NCI-H2196 treated with DMSO at 0.1 percent for 48 hours (cell line): ENCODE measurements at regions not wholly inside any gene's neighbourhood (a gene's known extent, or its start where the extent isn't known, plus 50 kb on each side); places are given as distances from the start of the nearest gene placed in this dataset.

ENCODE experiments used
- DNase-seq: peaks from one replicate; lab custom pipeline; 2025; ENCODE audit not compliant: unreplicated experiment; lab: John Stamatoyannopoulos, UW

DNA sequence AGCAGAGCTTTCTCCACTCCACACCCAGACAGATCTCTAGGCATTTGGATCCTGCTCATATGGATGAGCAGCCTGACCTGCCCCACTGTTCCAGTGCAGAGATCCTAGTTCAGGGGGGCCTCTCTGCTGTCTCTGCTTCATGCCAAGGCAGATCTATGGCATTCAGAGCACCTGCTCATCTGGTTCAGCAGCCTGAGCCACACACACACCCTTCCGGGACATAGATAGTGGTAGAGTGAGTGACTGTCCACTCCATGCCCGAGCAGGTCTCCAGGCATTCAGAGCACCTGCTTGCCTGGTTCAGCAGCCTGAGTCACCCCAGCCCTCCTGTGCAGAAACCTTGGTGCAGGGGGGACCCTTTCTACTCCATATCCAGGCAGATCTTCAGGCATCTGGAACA lies 54.3 kb upstream of the ZNF800 start:
- no peak for DNase-seq
